DOHH2 (cell line): ENCODE measurements at regions not wholly inside any gene's neighbourhood (a gene's known extent, or its start where the extent isn't known, plus 50 kb on each side); places are given as distances from the start of the nearest gene placed in this dataset.

ENCODE experiments used
- CTCF ChIP-seq: fragments of 200-600 bp; sonication (generic); IDR thresholded peaks from one replicate; pipeline ENCODE4 v1.5.1; 2014; ENCODE audit warnings: antibody characterized with exemption, mild to moderate bottlenecking, low read depth, low read length; ENCODE audit not compliant: poor library complexity, severe bottlenecking
- EZH2phosphoT487 ChIP-seq: fragments of 200-600 bp; sonication (generic); IDR thresholded peaks from 2 replicates; pipeline ENCODE4 v1.6.1; 2017; ENCODE audit warnings: borderline replicate concordance, mild to moderate bottlenecking, antibody characterized with exemption, low read length, moderate library complexity, mixed read lengths

GRCh38 chr16:14360326-14361037 is 269.6 kb downstream of the PARN start:
- TF ChIP-seq CTCF (no peak), EZH2phosphoT487 (no peak)
